ENCODE measurements at regions not wholly inside any gene's neighbourhood (a gene's known extent, or its start where the extent isn't known, plus 50 kb on each side); places are given as distances from the start of the nearest gene placed in this dataset.

- TF ChIP-seq POLR2A (IDR thresholded peaks at IDR 0.05) (no peak), CTCF (IDR thresholded peaks at IDR 0.05) (no peak)
Measured at GRCh38 chr12:30414507-30414906, 281.2 kb downstream of the IPO8 start.

Data from suprapubic skin (tissue), 3 donors.